GM19463 (cell line): ENCODE measurements at regions not wholly inside any gene's neighbourhood (a gene's known extent, or its start where the extent isn't known, plus 50 kb on each side); places are given as distances from the start of the nearest gene placed in this dataset.
"Not testable (repeated sequence)": the region's sequence is repeated elsewhere in the genome, so short reads cannot be mapped to it uniquely, and the experiment has no call there.

ENCODE experiments used
- ATAC-seq: cut with Tn5 transposase; IDR thresholded peaks from one replicate; pipeline ENCODE4 v1.9.1; 2021; ENCODE audit warnings: mild to moderate bottlenecking, moderate library complexity; ENCODE audit not compliant: unreplicated experiment

GRCh38 chr14:43476822-43477221, 1030.3 kb downstream of the FSCB start:
- no peak for ATAC-seq

GRCh38 chr14:43475757-43476156, 1031.3 kb downstream of the FSCB start:
- no peak for ATAC-seq

GRCh38 chr14:43471595-43471994, 1035.5 kb downstream of the FSCB start:
- ATAC-seq = no peak

GRCh38 chr14:43464968-43465367, 1042.1 kb downstream of the FSCB start:
- ATAC-seq = no peak

- no peak for ATAC-seq
Observed at GRCh38 chr14:43449291-43449690, 1057.8 kb downstream of the FSCB start.

- ATAC-seq = no peak
Observed at GRCh38 chr14:43438056-43438455, 1069.0 kb downstream of the FSCB start.

- no peak for ATAC-seq
Observed at GRCh38 chr14:43418324-43418723, 1088.8 kb downstream of the FSCB start.

GRCh38 chr14:43413084-43413483, 1094.0 kb downstream of the FSCB start:
- ATAC-seq = no peak

GRCh38 chr14:43411841-43412240, 1095.2 kb downstream of the FSCB start:
- no peak for ATAC-seq

GRCh38 chr14:43410631-43411030, 1096.5 kb downstream of the FSCB start:
- ATAC-seq = no peak

GRCh38 chr14:43408472-43408871, 1098.6 kb downstream of the FSCB start:
- ATAC-seq = no peak

GRCh38 chr14:43407706-43408105, 1099.4 kb downstream of the FSCB start:
- ATAC-seq = no peak

- ATAC-seq = no peak
Observed at GRCh38 chr14:43406931-43407330, 1100.2 kb downstream of the FSCB start.

- no peak for ATAC-seq
Observed at GRCh38 chr14:43399289-43399688, 1107.8 kb downstream of the FSCB start.

GRCh38 chr14:43370565-43370896, 1136.6 kb downstream of the FSCB start:
- ATAC-seq = not testable (repeated sequence)

GRCh38 chr14:43369710-43370564, 1137.1 kb downstream of the FSCB start:
- no peak for ATAC-seq

- no peak for ATAC-seq
Observed at GRCh38 chr14:43362586-43362985, 1144.5 kb downstream of the FSCB start.

GRCh38 chr14:43361751-43362150, 1145.3 kb downstream of the FSCB start:
- ATAC-seq = no peak

GRCh38 chr14:43360239-43360638, 1146.8 kb downstream of the FSCB start:
- no peak for ATAC-seq

GRCh38 chr14:43359317-43359716, 1147.8 kb downstream of the FSCB start:
- no peak for ATAC-seq

- ATAC-seq = no peak
Observed at GRCh38 chr14:43356979-43357545, 1150.0 kb downstream of the FSCB start.

GRCh38 chr14:43356382-43356781, 1150.7 kb downstream of the FSCB start:
- ATAC-seq = no peak

- ATAC-seq = no peak
Observed at GRCh38 chr14:43341921-43342320, 1165.2 kb downstream of the FSCB start.
